ENCODE measurements at regions not wholly inside any gene's neighbourhood (a gene's known extent, or its start where the extent isn't known, plus 50 kb on each side); places are given as distances from the start of the nearest gene placed in this dataset.

GRCh38 chrX:80290834-80291233 lies 129.4 kb upstream of the TENT5D start:
- no peaks in the 10 kb centered on the region for H3K36me3 ChIP-seq (ENCODE audit: control insufficient read depth, insufficient read depth, low read length)
- no peak for TF ChIP-seq EZH2 (IDR thresholded peaks at IDR 0.05; ENCODE audit: low read length, missing control alignments)
- no peak for TF ChIP-seq CTCF (conservative IDR thresholded peaks at IDR 0.05 in 1 of 2, IDR thresholded peaks at IDR 0.05 in 1 of 2; ENCODE audit: low read depth in 1 of 2, low read length in 2 of 2)
- no peak overlapping the region for H2AFZ ChIP-seq (ENCODE audit: low read length)
- H3K4me2 ChIP-seq (ENCODE audit: extremely low read depth, insufficient read depth, low read length), result no peak overlapping the region
- H3K9ac ChIP-seq (ENCODE audit: insufficient read depth, low read length), result no peak overlapping the region
- no peak for DNase-seq (ENCODE audit: low read depth in 2 of 2)
- H3K79me2 ChIP-seq (ENCODE audit: control insufficient read depth, insufficient read depth, low read length), result no peaks in the 10 kb centered on the region
- H4K20me1 ChIP-seq (ENCODE audit: control insufficient read depth, extremely low read depth, insufficient read depth, low read length), result no peaks in the 10 kb centered on the region
- H3K9me3 ChIP-seq (ENCODE audit: control insufficient read depth, insufficient read depth, low read depth, low read length), result no peaks in the 10 kb centered on the region
- H3K27ac ChIP-seq (ENCODE audit: insufficient read depth, low read length), result no peak overlapping the region
- no peaks in the 10 kb centered on the region for H3K27me3 ChIP-seq (ENCODE audit: control insufficient read depth, insufficient read depth, low read length)
- no peaks in the 10 kb centered on the region for H3K4me1 ChIP-seq (ENCODE audit: control insufficient read depth, extremely low read depth, insufficient read depth, low read length)
- H3K4me3 ChIP-seq (replicated peaks in 1 of 4; ENCODE audit: control extremely low read depth in 1 of 4, insufficient read depth in 1 of 4, low read depth in 3 of 4, low read length in 4 of 4), result no peak overlapping the region

- TF ChIP-seq CTCF (conservative IDR thresholded peaks at IDR 0.05 in 1 of 2, IDR thresholded peaks at IDR 0.05 in 1 of 2; ENCODE audit: low read depth in 1 of 2, low read length in 2 of 2), result no peak
- TF ChIP-seq EZH2 (IDR thresholded peaks at IDR 0.05; ENCODE audit: low read length, missing control alignments), result no peak
- DNase-seq (ENCODE audit: low read depth in 2 of 2), result no peak
- H3K27ac ChIP-seq (ENCODE audit: insufficient read depth, low read length), result no peak overlapping the region
- H2AFZ ChIP-seq (ENCODE audit: low read length), result no peak overlapping the region
- no peaks in the 10 kb centered on the region for H3K27me3 ChIP-seq (ENCODE audit: control insufficient read depth, insufficient read depth, low read length)
- H3K4me1 ChIP-seq (ENCODE audit: control insufficient read depth, extremely low read depth, insufficient read depth, low read length), result no peaks in the 10 kb centered on the region
- H3K79me2 ChIP-seq (ENCODE audit: control insufficient read depth, insufficient read depth, low read length), result no peaks in the 10 kb centered on the region
- H3K9ac ChIP-seq (ENCODE audit: insufficient read depth, low read length), result no peak overlapping the region
- H3K9me3 ChIP-seq (ENCODE audit: control insufficient read depth, insufficient read depth, low read depth, low read length), result no peaks in the 10 kb centered on the region
- H3K36me3 ChIP-seq (ENCODE audit: control insufficient read depth, insufficient read depth, low read length), result no peaks in the 10 kb centered on the region
- no peak overlapping the region for H3K4me2 ChIP-seq (ENCODE audit: extremely low read depth, insufficient read depth, low read length)
- no peaks in the 10 kb centered on the region for H4K20me1 ChIP-seq (ENCODE audit: control insufficient read depth, extremely low read depth, insufficient read depth, low read length)
- H3K4me3 ChIP-seq (replicated peaks in 1 of 4; ENCODE audit: control extremely low read depth in 1 of 4, insufficient read depth in 1 of 4, low read depth in 3 of 4, low read length in 4 of 4), result no peak overlapping the region
Measured at GRCh38 chrX:80293354-80293753, 126.9 kb upstream of the TENT5D start.

- TF ChIP-seq CTCF (conservative IDR thresholded peaks at IDR 0.05 in 1 of 2, IDR thresholded peaks at IDR 0.05 in 1 of 2; ENCODE audit: low read depth in 1 of 2, low read length in 2 of 2) (no peak), EZH2 (IDR thresholded peaks at IDR 0.05; ENCODE audit: low read length, missing control alignments) (no peak)
- H2AFZ ChIP-seq (ENCODE audit: low read length), result no peak overlapping the region
- H3K36me3 ChIP-seq (ENCODE audit: control insufficient read depth, insufficient read depth, low read length), result no peaks in the 10 kb centered on the region
- no peak for DNase-seq (ENCODE audit: low read depth in 2 of 2)
- no peaks in the 10 kb centered on the region for H4K20me1 ChIP-seq (ENCODE audit: control insufficient read depth, extremely low read depth, insufficient read depth, low read length)
- H3K27ac ChIP-seq (ENCODE audit: insufficient read depth, low read length), result no peak overlapping the region
- no peak overlapping the region for H3K4me2 ChIP-seq (ENCODE audit: extremely low read depth, insufficient read depth, low read length)
- H3K9me3 ChIP-seq (ENCODE audit: control insufficient read depth, insufficient read depth, low read depth, low read length), result no peaks in the 10 kb centered on the region
- no peak overlapping the region for H3K4me3 ChIP-seq (replicated peaks in 1 of 4; ENCODE audit: control extremely low read depth in 1 of 4, insufficient read depth in 1 of 4, low read depth in 3 of 4, low read length in 4 of 4)
- no peaks in the 10 kb centered on the region for H3K79me2 ChIP-seq (ENCODE audit: control insufficient read depth, insufficient read depth, low read length)
- no peaks in the 10 kb centered on the region for H3K27me3 ChIP-seq (ENCODE audit: control insufficient read depth, insufficient read depth, low read length)
- H3K9ac ChIP-seq (ENCODE audit: insufficient read depth, low read length), result no peak overlapping the region
- no peaks in the 10 kb centered on the region for H3K4me1 ChIP-seq (ENCODE audit: control insufficient read depth, extremely low read depth, insufficient read depth, low read length)
Measured at GRCh38 chrX:80306007-80306406, 114.2 kb upstream of the TENT5D start.
